K562 (cell line): ENCODE measurements at regions not wholly inside any gene's neighbourhood (a gene's known extent, or its start where the extent isn't known, plus 50 kb on each side); places are given as distances from the start of the nearest gene placed in this dataset.
A peak's percentile ranks its signal among the peaks of the same experiment; 100 is the strongest.

ENCODE experiments used
- CSDE1 ChIP-seq, 2 experiments: fragments of 450-650 bp; IDR thresholded peaks; 2 replicates each; pipeline ENCODE4 v1.6.1; 2016; ENCODE audit warnings: mild to moderate bottlenecking in 1 of 2
- EP300 ChIP-seq: IDR thresholded peaks from 2 replicates; pipeline ENCODE4 v1.6.1; 2012; ENCODE audit warnings: low read length, improper control_type of control experiment
- ESRRB ChIP-seq: fragments of 250-450 bp; sonication (Bioruptor Pico); IDR thresholded peaks from 2 replicates; pipeline ENCODE4 v1.5.0; 2020; ENCODE audit warnings: mild to moderate bottlenecking, moderate library complexity, borderline replicate concordance
- JUND ChIP-seq, 2 experiments: IDR thresholded peaks; 2 replicates in 1 of 2; 3 replicates in 1 of 2; pipeline ENCODE4 v1.6.1; 2011; ENCODE audit warnings: borderline replicate concordance in 2 of 2, low read depth in 2 of 2, low read length in 2 of 2, improper control_type of control experiment in 1 of 2, missing biosample characterization in 1 of 2, missing genetic modification characterization in 1 of 2, missing genetic modification reagents in 1 of 2
- NR4A1 ChIP-seq, 2 experiments: fragments of 250-450 bp in 1 of 2; fragments of 450-650 bp in 1 of 2; sonication (Bioruptor Pico) in 1 of 2; IDR thresholded peaks; 2 replicates each; pipeline versions ENCODE4 v1.4.0 to v1.6.1; 2016 to 2020; ENCODE audit warnings: mild to moderate bottlenecking in 2 of 2, missing compliant biosample characterization in 1 of 2, missing genetic modification characterization in 1 of 2, moderate library complexity in 1 of 2
- SAP30 ChIP-seq: fragments of 200-600 bp; sonication (generic); IDR thresholded peaks from 2 replicates; pipeline ENCODE4 v1.6.1; 2012; ENCODE audit warnings: borderline replicate concordance, low read depth, mild to moderate bottlenecking, moderate library complexity, low read length, control low read depth, inconsistent platforms; ENCODE audit not compliant: insufficient read depth, poor library complexity, severe bottlenecking
- SMARCB1 ChIP-seq: IDR thresholded peaks from 2 replicates; pipeline ENCODE4 v1.6.1; 2011; ENCODE audit warnings: improper control_type of control experiment, low read depth; ENCODE audit not compliant: insufficient read length
- TSC22D4 ChIP-seq: fragments of 450-650 bp; IDR thresholded peaks from 2 replicates; pipeline ENCODE4 v1.6.1; 2016; ENCODE audit warnings: missing genetic modification characterization, missing biosample characterization, control low read depth
- U2AF2 ChIP-seq: fragments of 200-400 bp; formaldehyde crosslinking; optimal IDR thresholded peaks from 2 replicates; pipeline ENCODE3; 2017; ENCODE audit warnings: low read depth, mild to moderate bottlenecking, low read length
- ZBTB1 ChIP-seq: sonication (generic); formaldehyde crosslinking; IDR thresholded peaks from 2 replicates; pipeline ENCODE4 v1.8.1; 2023; ENCODE audit warnings: missing genetic modification reagents, low read depth, mild to moderate bottlenecking, borderline replicate concordance
- ZNF212 ChIP-seq: fragments of 450-650 bp; formaldehyde crosslinking; IDR thresholded peaks from 2 replicates; pipeline ENCODE4 v1.4.0; 2020; ENCODE audit warnings: mild to moderate bottlenecking
- ZNF77 ChIP-seq: fragments of 250-450 bp; sonication (Bioruptor Pico); IDR thresholded peaks from 2 replicates; pipeline ENCODE4 v1.5.0; 2020
- TF ChIP-seq, protein P1 (sequence below): fragments of 200-600 bp; sonication (generic); IDR thresholded peaks from one replicate; pipeline ENCODE4 v1.6.1; 2012; ENCODE audit warnings: mild to moderate bottlenecking, low read depth, low read length, inconsistent platforms

DNA sequence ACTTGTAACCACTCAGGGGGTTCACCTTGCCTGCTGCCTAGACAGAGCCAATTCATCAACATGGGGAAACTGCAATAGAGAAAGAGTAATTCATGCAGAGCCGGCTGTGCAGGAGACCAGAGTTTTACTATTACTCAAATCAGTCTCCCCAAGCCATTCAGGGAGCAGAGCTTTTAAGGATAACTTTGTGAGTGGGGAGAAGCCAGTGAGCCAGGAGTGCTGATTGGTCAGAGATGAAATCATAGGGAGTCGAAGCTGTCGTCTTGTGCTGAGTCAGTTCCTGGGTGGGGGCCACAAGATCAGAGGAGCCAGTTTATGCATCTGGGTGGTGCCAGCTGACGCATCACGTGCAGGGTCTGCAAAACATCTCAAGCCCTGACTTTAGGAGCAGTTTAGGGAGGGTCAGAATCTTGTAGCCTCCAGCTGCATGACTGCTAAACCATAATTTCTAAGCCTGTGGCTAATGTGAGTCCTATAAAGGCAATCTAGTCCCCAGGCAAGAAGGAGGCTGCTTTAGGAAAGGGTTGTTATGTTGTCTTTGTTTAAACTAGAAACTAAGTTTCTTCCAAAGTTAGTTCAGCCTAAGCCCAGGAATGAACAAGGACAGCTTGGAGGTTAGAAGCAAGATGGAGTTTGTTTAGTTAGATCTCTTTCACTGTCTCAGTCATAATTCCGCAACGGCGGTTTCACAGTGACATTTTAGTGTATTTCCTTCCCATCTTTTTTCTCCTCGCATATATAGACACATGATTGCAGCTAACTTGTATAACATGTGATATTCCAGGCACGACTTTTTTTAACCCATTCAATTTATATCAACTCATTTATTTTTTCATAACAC lies 68.9 kb upstream of the NCOR2 start (continued):
- TF ChIP-seq, protein P1, sequence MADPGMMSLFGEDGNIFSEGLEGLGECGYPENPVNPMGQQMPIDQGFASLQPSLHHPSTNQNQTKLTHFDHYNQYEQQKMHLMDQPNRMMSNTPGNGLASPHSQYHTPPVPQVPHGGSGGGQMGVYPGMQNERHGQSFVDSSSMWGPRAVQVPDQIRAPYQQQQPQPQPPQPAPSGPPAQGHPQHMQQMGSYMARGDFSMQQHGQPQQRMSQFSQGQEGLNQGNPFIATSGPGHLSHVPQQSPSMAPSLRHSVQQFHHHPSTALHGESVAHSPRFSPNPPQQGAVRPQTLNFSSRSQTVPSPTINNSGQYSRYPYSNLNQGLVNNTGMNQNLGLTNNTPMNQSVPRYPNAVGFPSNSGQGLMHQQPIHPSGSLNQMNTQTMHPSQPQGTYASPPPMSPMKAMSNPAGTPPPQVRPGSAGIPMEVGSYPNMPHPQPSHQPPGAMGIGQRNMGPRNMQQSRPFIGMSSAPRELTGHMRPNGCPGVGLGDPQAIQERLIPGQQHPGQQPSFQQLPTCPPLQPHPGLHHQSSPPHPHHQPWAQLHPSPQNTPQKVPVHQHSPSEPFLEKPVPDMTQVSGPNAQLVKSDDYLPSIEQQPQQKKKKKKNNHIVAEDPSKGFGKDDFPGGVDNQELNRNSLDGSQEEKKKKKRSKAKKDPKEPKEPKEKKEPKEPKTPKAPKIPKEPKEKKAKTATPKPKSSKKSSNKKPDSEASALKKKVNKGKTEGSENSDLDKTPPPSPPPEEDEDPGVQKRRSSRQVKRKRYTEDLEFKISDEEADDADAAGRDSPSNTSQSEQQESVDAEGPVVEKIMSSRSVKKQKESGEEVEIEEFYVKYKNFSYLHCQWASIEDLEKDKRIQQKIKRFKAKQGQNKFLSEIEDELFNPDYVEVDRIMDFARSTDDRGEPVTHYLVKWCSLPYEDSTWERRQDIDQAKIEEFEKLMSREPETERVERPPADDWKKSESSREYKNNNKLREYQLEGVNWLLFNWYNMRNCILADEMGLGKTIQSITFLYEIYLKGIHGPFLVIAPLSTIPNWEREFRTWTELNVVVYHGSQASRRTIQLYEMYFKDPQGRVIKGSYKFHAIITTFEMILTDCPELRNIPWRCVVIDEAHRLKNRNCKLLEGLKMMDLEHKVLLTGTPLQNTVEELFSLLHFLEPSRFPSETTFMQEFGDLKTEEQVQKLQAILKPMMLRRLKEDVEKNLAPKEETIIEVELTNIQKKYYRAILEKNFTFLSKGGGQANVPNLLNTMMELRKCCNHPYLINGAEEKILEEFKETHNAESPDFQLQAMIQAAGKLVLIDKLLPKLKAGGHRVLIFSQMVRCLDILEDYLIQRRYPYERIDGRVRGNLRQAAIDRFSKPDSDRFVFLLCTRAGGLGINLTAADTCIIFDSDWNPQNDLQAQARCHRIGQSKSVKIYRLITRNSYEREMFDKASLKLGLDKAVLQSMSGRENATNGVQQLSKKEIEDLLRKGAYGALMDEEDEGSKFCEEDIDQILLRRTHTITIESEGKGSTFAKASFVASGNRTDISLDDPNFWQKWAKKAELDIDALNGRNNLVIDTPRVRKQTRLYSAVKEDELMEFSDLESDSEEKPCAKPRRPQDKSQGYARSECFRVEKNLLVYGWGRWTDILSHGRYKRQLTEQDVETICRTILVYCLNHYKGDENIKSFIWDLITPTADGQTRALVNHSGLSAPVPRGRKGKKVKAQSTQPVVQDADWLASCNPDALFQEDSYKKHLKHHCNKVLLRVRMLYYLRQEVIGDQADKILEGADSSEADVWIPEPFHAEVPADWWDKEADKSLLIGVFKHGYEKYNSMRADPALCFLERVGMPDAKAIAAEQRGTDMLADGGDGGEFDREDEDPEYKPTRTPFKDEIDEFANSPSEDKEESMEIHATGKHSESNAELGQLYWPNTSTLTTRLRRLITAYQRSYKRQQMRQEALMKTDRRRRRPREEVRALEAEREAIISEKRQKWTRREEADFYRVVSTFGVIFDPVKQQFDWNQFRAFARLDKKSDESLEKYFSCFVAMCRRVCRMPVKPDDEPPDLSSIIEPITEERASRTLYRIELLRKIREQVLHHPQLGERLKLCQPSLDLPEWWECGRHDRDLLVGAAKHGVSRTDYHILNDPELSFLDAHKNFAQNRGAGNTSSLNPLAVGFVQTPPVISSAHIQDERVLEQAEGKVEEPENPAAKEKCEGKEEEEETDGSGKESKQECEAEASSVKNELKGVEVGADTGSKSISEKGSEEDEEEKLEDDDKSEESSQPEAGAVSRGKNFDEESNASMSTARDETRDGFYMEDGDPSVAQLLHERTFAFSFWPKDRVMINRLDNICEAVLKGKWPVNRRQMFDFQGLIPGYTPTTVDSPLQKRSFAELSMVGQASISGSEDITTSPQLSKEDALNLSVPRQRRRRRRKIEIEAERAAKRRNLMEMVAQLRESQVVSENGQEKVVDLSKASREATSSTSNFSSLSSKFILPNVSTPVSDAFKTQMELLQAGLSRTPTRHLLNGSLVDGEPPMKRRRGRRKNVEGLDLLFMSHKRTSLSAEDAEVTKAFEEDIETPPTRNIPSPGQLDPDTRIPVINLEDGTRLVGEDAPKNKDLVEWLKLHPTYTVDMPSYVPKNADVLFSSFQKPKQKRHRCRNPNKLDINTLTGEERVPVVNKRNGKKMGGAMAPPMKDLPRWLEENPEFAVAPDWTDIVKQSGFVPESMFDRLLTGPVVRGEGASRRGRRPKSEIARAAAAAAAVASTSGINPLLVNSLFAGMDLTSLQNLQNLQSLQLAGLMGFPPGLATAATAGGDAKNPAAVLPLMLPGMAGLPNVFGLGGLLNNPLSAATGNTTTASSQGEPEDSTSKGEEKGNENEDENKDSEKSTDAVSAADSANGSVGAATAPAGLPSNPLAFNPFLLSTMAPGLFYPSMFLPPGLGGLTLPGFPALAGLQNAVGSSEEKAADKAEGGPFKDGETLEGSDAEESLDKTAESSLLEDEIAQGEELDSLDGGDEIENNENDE = no peak
- TF ChIP-seq NR4A1 (CRISPR knock-in tag; IDR thresholded peaks at IDR 0.05) = no peak
- TF ChIP-seq NR4A1 (tag; IDR thresholded peaks at IDR 0.05) = peak; percentile 79; the same call in 1 of the 2 replicates
- no peak for TF ChIP-seq U2AF2
- no peak for TF ChIP-seq ZNF77 (CRISPR knock-in tag)
- TF ChIP-seq SMARCB1 = no peak
- TF ChIP-seq ESRRB (CRISPR knock-in tag) = no peak
- no peak for TF ChIP-seq CSDE1 (IDR thresholded peaks at IDR 0.05)
- TF ChIP-seq SAP30 = no peak
- no peak for TF ChIP-seq TSC22D4 (tag)
- peak; percentile 69 for TF ChIP-seq EP300
- no peak for TF ChIP-seq ZBTB1 (CRISPR knock-in tag)
- no peak for TF ChIP-seq ZNF212 (CRISPR knock-in tag)
- peak; percentile 89 for TF ChIP-seq JUND (IDR thresholded peaks at IDR 0.05; ENCODE audit: borderline replicate concordance, low read depth, low read length)
- peak; percentile 81; the same call in 2 of the 3 replicates for TF ChIP-seq JUND (tag; IDR thresholded peaks at IDR 0.05; ENCODE audit: borderline replicate concordance, low read depth, low read length)
